Nephron (organoid): ENCODE measurements at regions not wholly inside any gene's neighbourhood (a gene's known extent, or its start where the extent isn't known, plus 50 kb on each side); places are given as distances from the start of the nearest gene placed in this dataset.

Source experiments
- H3K27ac Mint-ChIP-seq, 3 experiments: 2 replicates each; pipeline ENCODE4 v1.8.0; 2020; ENCODE audit warnings: mixed read lengths in 3 of 3, mild to moderate bottlenecking in 2 of 3, moderate library complexity in 1 of 3
- H3K27me3 Mint-ChIP-seq: 2 replicates; pipeline ENCODE4 v1.8.0; 2021; ENCODE audit warnings: low read depth, mild to moderate bottlenecking, moderate library complexity, mixed read lengths
- H3K36me3 Mint-ChIP-seq: 2 replicates; pipeline ENCODE4 v1.8.0; 2020; ENCODE audit warnings: low read depth, mixed read lengths
- H3K4me1 Mint-ChIP-seq: 2 replicates; pipeline ENCODE4 v1.8.0; 2020; ENCODE audit warnings: mixed read lengths
- H3K4me3 Mint-ChIP-seq, 3 experiments: 2 replicates each; pipeline ENCODE4 v1.8.0; 2020; ENCODE audit warnings: mild to moderate bottlenecking in 3 of 3, mixed read lengths in 3 of 3, moderate library complexity in 2 of 3
- H3K9me3 Mint-ChIP-seq: 2 replicates; pipeline ENCODE4 v1.8.0; 2020; ENCODE audit warnings: mixed read lengths
- CTCF ChIP-seq, 3 experiments: fragments of 200-600 bp; sonication (generic); IDR thresholded peaks; one replicate each; pipeline ENCODE4 v1.5.0; 2021; ENCODE audit warnings: antibody characterized with exemption in 3 of 3; ENCODE audit not compliant: unreplicated experiment in 3 of 3

GRCh38 chr12:91307957-91308670 lies 125.5 kb upstream of the DCN start:
- Mint-ChIP-seq H3K27me3 (peaks cover 3% of the 10 kb centered on the region), H3K4me3 (peak overlapping the region in 1 of 3 experiments; percentile 0), H3K36me3 (no peaks in the 10 kb centered on the region), H3K9me3 (peaks cover 7% of the 10 kb centered on the region), H3K4me1 (peaks cover 34% of the 10 kb centered on the region), H3K27ac (peak overlapping the region; percentile 73 to 87 (median 79))
- no peak for TF ChIP-seq CTCF (IDR thresholded peaks at IDR 0.05; ENCODE audit: unreplicated experiment in 3 of 3)

- Mint-ChIP-seq H3K27me3 (no peaks in the 10 kb centered on the region), H3K4me1 (no peaks in the 10 kb centered on the region), H3K27ac (peak overlapping the region in 1 of 3 experiments; percentile 37), H3K9me3 (peaks cover 10% of the 10 kb centered on the region), H3K36me3 (no peaks in the 10 kb centered on the region), H3K4me3 (no peak overlapping the region)
- TF ChIP-seq CTCF (IDR thresholded peaks at IDR 0.05; ENCODE audit: unreplicated experiment in 3 of 3) = no peak
Measured at GRCh38 chr12:91290354-91290753, 107.7 kb upstream of the DCN start.

GRCh38 chr12:91289906-91290305 lies 107.3 kb upstream of the DCN start:
- H3K27ac Mint-ChIP-seq = peak overlapping the region in 1 of 3 experiments; percentile 37
- no peak for TF ChIP-seq CTCF (IDR thresholded peaks at IDR 0.05; ENCODE audit: unreplicated experiment in 3 of 3)
- H3K4me1 Mint-ChIP-seq = no peaks in the 10 kb centered on the region
- H3K4me3 Mint-ChIP-seq = no peak overlapping the region
- H3K27me3 Mint-ChIP-seq = no peaks in the 10 kb centered on the region
- no peaks in the 10 kb centered on the region for H3K36me3 Mint-ChIP-seq
- H3K9me3 Mint-ChIP-seq = peaks cover 6% of the 10 kb centered on the region

GRCh38 chr12:91289072-91289471 lies 106.5 kb upstream of the DCN start:
- H3K36me3 Mint-ChIP-seq = no peaks in the 10 kb centered on the region
- H3K4me1 Mint-ChIP-seq = no peaks in the 10 kb centered on the region
- H3K27ac Mint-ChIP-seq = peak overlapping the region in 1 of 3 experiments; percentile 8
- TF ChIP-seq CTCF (IDR thresholded peaks at IDR 0.05; ENCODE audit: unreplicated experiment in 3 of 3) = no peak
- peaks cover 4% of the 10 kb centered on the region for H3K9me3 Mint-ChIP-seq
- H3K4me3 Mint-ChIP-seq = no peak overlapping the region
- H3K27me3 Mint-ChIP-seq = no peaks in the 10 kb centered on the region

DNA sequence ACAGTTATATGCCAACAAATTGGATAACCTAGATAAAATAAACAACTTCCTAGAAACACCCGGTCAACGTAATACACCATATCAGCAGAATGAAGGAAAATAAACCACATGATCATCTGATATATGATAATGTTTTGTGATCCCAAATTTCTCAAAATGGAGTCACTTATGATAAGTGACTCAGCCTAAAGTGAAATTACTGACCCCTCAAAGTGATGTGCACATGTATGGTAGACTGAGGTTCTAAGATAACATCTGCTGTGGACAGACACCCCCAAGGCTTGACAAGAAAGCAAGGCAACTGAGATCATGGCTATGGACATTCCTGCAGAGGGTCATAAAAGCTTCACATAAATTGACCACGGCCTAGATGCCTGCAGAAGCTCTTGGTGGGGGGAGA lies 105.1 kb upstream of the DCN start:
- Mint-ChIP-seq H3K9me3 (peaks cover 4% of the 10 kb centered on the region), H3K27ac (no peak overlapping the region), H3K36me3 (no peaks in the 10 kb centered on the region), H3K4me1 (no peaks in the 10 kb centered on the region), H3K4me3 (no peak overlapping the region), H3K27me3 (no peaks in the 10 kb centered on the region)
- no peak for TF ChIP-seq CTCF (IDR thresholded peaks at IDR 0.05; ENCODE audit: unreplicated experiment in 3 of 3)

DNA sequence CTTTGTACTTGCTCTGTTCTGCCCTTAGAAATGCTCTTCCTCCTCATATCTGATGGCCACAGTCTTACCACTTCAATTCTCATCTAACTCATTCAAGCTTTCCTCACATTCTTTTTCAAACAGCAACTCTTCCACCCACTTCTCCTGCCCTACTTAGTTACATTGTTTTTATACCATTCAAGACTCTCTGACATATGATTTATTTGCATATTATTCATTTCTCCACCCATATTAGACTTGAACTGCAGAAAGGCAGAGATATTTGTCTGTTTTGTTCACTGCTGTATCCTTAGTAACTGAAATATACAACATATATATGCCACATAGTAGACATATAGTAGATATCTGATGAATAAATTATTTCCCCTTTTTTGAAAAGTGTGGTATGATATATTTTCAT lies 95.5 kb upstream of the DCN start:
- Mint-ChIP-seq H3K9me3 (peaks cover 5% of the 10 kb centered on the region), H3K4me3 (no peak overlapping the region), H3K4me1 (peaks cover 40% of the 10 kb centered on the region), H3K36me3 (no peaks in the 10 kb centered on the region), H3K27me3 (no peaks in the 10 kb centered on the region), H3K27ac (peak overlapping the region; percentile 10 to 85 (median 48))
- TF ChIP-seq CTCF (IDR thresholded peaks at IDR 0.05; ENCODE audit: unreplicated experiment in 3 of 3) = no peak
